ENCODE measurements at regions not wholly inside any gene's neighbourhood (a gene's known extent, or its start where the extent isn't known, plus 50 kb on each side); places are given as distances from the start of the nearest gene placed in this dataset.

- TF ChIP-seq POLR2A (IDR thresholded peaks at IDR 0.05) (no peak), CTCF (IDR thresholded peaks at IDR 0.05) (no peak)
Observed at GRCh38 chr6:168773788-168774187, 332.8 kb downstream of the SMOC2 start.

Data from body of pancreas (tissue), 4 donors.